Cardiac muscle cell (in vitro differentiated cells and primary cell): ENCODE measurements at regions not wholly inside any gene's neighbourhood (a gene's known extent, or its start where the extent isn't known, plus 50 kb on each side); places are given as distances from the start of the nearest gene placed in this dataset.

ENCODE experiments used
- DNase-seq, 2 donors: peaks; one replicate each; pipeline versions ENCODE4 v3.0.0 to v3.0.0-alpha.2; 2010 to 2017; ENCODE audit warnings: low read depth in 1 of 2, low spot score in 1 of 2
- H3K27ac ChIP-seq: fragments of 200-600 bp; sonication (generic); 2 replicates; pipeline ENCODE4 v1.5.1; 2016
- H3K27me3 ChIP-seq: fragments of 200-600 bp; sonication (generic); 2 replicates; pipeline ENCODE4 v1.6.0; 2016; ENCODE audit warnings: control low read depth
- H3K36me3 ChIP-seq: fragments of 200-600 bp; sonication (generic); 2 replicates; pipeline ENCODE4 v1.5.1; 2016; ENCODE audit warnings: control low read depth
- H3K4me1 ChIP-seq: fragments of 200-600 bp; sonication (generic); 2 replicates; pipeline ENCODE4 v1.8.1; 2017; ENCODE audit warnings: low read depth, mild to moderate bottlenecking, mixed run types
- H3K4me3 ChIP-seq: fragments of 200-600 bp; sonication (generic); 2 replicates; pipeline ENCODE4 v1.5.1; 2016; ENCODE audit warnings: mild to moderate bottlenecking
- H3K9me3 ChIP-seq: fragments of 200-600 bp; sonication (generic); 2 replicates; pipeline ENCODE4 v1.5.1; 2017; ENCODE audit warnings: low read depth, mild to moderate bottlenecking, control low read depth
- CTCF ChIP-seq: IDR thresholded peaks from 2 replicates; pipeline ENCODE4 v1.5.1; 2012; ENCODE audit warnings: low read depth, mild to moderate bottlenecking, low read length

- TF ChIP-seq CTCF = no peak
- DNase-seq = peak in 1 of 2 donors; percentile 71
- Histone ChIP-seq H3K9me3 (no peaks in the 10 kb centered on the region), H3K27me3 (no peaks in the 10 kb centered on the region), H3K4me1 (no peaks in the 10 kb centered on the region), H3K27ac (no peak overlapping the region), H3K36me3 (no peaks in the 10 kb centered on the region), H3K4me3 (no peak overlapping the region)
Observed at GRCh38 chr16:48099455-48099854, 56.3 kb downstream of the ABCC12 start.

- DNase-seq = no peak
- Histone ChIP-seq H3K4me3 (no peak overlapping the region), H3K36me3 (no peaks in the 10 kb centered on the region), H3K4me1 (no peaks in the 10 kb centered on the region), H3K27ac (no peak overlapping the region), H3K9me3 (no peaks in the 10 kb centered on the region), H3K27me3 (no peaks in the 10 kb centered on the region)
- no peak for TF ChIP-seq CTCF
Observed at GRCh38 chr16:48098472-48098871, 57.3 kb downstream of the ABCC12 start.

DNA sequence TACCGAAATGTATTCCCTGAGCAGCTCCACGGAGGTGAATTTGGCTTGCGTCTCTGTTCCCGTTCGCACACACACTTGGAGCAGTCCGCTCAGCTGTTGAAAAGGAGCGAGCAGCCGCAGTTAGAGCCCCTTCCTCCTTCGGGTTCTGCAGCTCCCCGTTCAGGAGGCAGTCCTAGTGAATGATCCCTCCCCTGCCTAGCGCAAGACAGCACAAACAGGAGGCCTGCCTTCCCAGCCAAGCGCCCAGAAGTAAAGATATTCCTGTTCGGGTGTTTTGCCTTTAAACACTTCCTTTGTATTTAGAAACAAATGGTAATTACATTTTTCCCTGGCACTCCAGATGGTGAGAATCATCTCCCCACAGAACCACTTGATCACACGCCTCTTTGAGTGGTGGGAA, 64.7 kb downstream of the ABCC12 start:
- Histone ChIP-seq H3K9me3 (no peaks in the 10 kb centered on the region), H3K27ac (no peak overlapping the region), H3K4me1 (no peaks in the 10 kb centered on the region), H3K36me3 (no peaks in the 10 kb centered on the region), H3K4me3 (no peak overlapping the region), H3K27me3 (no peaks in the 10 kb centered on the region)
- TF ChIP-seq CTCF = no peak
- DNase-seq = no peak

- Histone ChIP-seq H3K4me3 (no peak overlapping the region), H3K4me1 (no peaks in the 10 kb centered on the region), H3K36me3 (no peaks in the 10 kb centered on the region), H3K9me3 (no peaks in the 10 kb centered on the region), H3K27me3 (no peaks in the 10 kb centered on the region), H3K27ac (no peak overlapping the region)
- no peak for DNase-seq
- TF ChIP-seq CTCF = no peak
Observed at GRCh38 chr16:48089053-48089792, 66.6 kb downstream of the ABCC12 start.

GRCh38 chr16:48087639-48088038, 68.2 kb downstream of the ABCC12 start:
- Histone ChIP-seq H3K27ac (no peak overlapping the region), H3K4me3 (no peak overlapping the region), H3K4me1 (no peaks in the 10 kb centered on the region), H3K27me3 (no peaks in the 10 kb centered on the region), H3K36me3 (no peaks in the 10 kb centered on the region), H3K9me3 (no peaks in the 10 kb centered on the region)
- DNase-seq = no peak
- TF ChIP-seq CTCF = no peak
